ENCODE measurements at regions not wholly inside any gene's neighbourhood (a gene's known extent, or its start where the extent isn't known, plus 50 kb on each side); places are given as distances from the start of the nearest gene placed in this dataset.

DNA sequence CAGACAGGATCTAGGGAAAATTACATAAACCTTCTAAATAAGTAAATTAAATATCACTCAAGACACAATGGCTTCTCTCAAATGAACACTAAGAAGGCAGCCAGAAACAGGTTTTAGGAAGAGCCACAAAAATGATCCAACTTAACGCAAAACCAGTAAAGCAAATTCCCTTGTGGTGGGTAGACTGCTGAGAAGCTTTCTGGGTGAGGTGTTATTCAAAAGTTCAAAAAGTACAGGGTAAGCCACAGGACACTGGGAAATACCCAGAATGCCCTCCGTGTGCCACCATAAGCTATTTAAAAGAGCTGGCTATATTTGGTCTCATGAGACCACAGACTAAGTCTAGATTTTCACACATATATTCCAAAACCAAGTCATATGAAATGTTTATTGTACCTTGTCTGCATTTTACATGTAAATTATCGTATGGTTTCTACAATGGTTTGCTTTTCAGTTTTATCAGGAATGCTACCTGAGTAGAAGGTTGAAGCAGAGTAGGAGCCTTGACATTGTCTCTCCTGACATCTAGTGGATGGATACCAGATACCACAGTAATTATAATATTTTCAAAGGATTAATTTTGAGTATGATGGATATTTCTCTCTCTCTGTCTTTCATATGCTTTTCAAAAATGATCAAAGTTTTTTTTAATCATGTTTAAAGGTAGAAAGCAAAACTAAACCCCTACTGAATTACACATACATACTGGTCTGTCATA, 109.3 kb upstream of the KLHL13 start:
- DNase-seq (no peak), ATAC-seq (peak in 2 of 4 donors; percentile 42 to 62)
- Histone ChIP-seq H3K36me3 (no peaks in the 10 kb centered on the region), H3K4me1 (peaks cover 0 to 3% (median 0%) of the 10 kb centered on the region in 12 donors), H3K9me3 (no peaks in the 10 kb centered on the region), H3K4me3 (no peak overlapping the region), H3K27ac (no peak overlapping the region), H3K27me3 (peaks cover 0 to 7% (median 0%) of the 10 kb centered on the region in 9 donors)
- WGBS, 4 donors = 48 to 53% (median 51%) methylated on average over 3 of the region's 3 CpGs
- intact Hi-C loops (cut with DNase I) = loop anchor here in 9 of 10 donors (5.0 to 10.0 kb wide), 3 partner anchors 224 to 231 kb away; no protein-coding TSS in a partner anchor
- no peak for TF ChIP-seq POLR2A (IDR thresholded peaks at IDR 0.05)
- TF ChIP-seq CTCF (IDR thresholded peaks at IDR 0.05) = peak in 10 of 12 donors; percentile 14 to 53 (median 38)

DNA sequence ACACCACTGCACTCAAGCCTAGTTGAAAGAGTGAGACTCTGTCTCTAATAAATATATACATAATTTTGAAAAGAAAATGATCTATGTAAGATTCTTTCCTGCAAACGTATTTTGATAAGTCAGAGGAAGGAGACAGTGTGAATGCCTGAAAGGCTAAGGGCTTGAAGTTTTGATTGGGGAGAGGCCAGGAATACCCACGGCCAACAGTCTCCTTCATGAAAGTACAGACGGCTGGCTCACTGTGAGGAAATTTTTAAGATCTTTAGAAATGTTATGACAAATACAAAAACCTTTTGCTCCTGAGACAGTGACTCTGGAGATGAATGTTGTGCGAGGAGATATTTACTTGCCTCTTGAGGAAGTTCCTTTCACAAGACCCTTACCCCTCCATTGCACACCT, 111.4 kb upstream of the KLHL13 start:
- DNase-seq (no peak), ATAC-seq (peak in 1 of 4 donors; percentile 46)
- Histone ChIP-seq H3K9me3 (no peaks in the 10 kb centered on the region), H3K4me1 (peaks cover 0 to 3% (median 0%) of the 10 kb centered on the region in 12 donors), H3K27ac (no peak overlapping the region), H3K4me3 (no peak overlapping the region), H3K36me3 (no peaks in the 10 kb centered on the region), H3K27me3 (peaks cover 0 to 7% (median 0%) of the 10 kb centered on the region in 9 donors)
- intact Hi-C loops (cut with DNase I) = loop anchor here in 9 of 10 donors (5.0 to 10.0 kb wide), 3 partner anchors 226 to 233 kb away; no protein-coding TSS in a partner anchor
- no peak for TF ChIP-seq POLR2A (IDR thresholded peaks at IDR 0.05)
- no peak for TF ChIP-seq CTCF (IDR thresholded peaks at IDR 0.05)
- 49 to 71% (median 61%) methylated on average over 4 of the region's 4 CpGs for WGBS, 4 donors

- no peak overlapping the region for H3K4me3 ChIP-seq
- 48 to 82% (median 70%) methylated on average over 1 of the region's 1 CpG for WGBS, 4 donors
- no peaks in the 10 kb centered on the region for H3K36me3 ChIP-seq
- DNase-seq (no peak), ATAC-seq (no peak)
- H3K27me3 ChIP-seq = peaks cover 0 to 8% (median 0%) of the 10 kb centered on the region in 9 donors
- TF ChIP-seq CTCF (IDR thresholded peaks at IDR 0.05) (no peak), POLR2A (IDR thresholded peaks at IDR 0.05) (no peak)
- no peak overlapping the region for H3K27ac ChIP-seq
- no peaks in the 10 kb centered on the region for H3K9me3 ChIP-seq
- peaks cover 0 to 3% (median 0%) of the 10 kb centered on the region in 12 donors for H3K4me1 ChIP-seq
- intact Hi-C loops (cut with DNase I) = loop anchor here in 9 of 10 donors (5.0 to 10.0 kb wide), 3 partner anchors 226 to 234 kb away; no protein-coding TSS in a partner anchor
Measured at GRCh38 chrX:118228456-118228855, 111.8 kb upstream of the KLHL13 start.

DNA sequence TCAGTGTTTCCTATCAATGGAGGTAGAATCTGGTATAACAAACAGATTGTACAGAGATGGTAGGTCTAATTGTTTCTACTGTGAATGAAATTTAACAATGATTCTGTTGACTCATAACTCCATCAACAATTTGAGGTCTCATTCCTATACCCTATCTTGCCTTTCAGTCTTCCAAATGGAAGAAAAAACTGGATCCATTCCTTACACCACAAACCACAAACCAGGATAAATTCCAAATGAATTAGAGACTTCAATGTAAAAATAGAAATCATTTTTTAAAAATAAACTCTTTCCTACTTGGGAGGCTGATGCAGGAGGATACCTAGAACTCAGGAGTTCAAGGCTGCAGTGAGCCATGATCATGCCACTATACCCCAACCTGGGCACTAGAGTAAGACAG, 114.4 kb upstream of the WDR44 start:
- intact Hi-C loops (cut with DNase I) = no loop called here
- TF ChIP-seq POLR2A (IDR thresholded peaks at IDR 0.05) (no peak), CTCF (IDR thresholded peaks at IDR 0.05) (no peak)
- H3K36me3 ChIP-seq = no peaks in the 10 kb centered on the region
- H3K9me3 ChIP-seq = no peaks in the 10 kb centered on the region
- peaks cover 0 to 3% (median 0%) of the 10 kb centered on the region in 9 donors for H3K27me3 ChIP-seq
- no peak overlapping the region for H3K27ac ChIP-seq
- DNase-seq = no peak
- no peak overlapping the region for H3K4me3 ChIP-seq
- H3K4me1 ChIP-seq = no peaks in the 10 kb centered on the region
- no peak for ATAC-seq
